A673 (cell line): ENCODE measurements at regions not wholly inside any gene's neighbourhood (a gene's known extent, or its start where the extent isn't known, plus 50 kb on each side); places are given as distances from the start of the nearest gene placed in this dataset.

ENCODE experiments used
- BruUV-seq: library from RNA; stranded (reverse); fragments of 400-500 nt; replicated peaks from 2 replicates; lab custom pipeline; 2021; lab: Mats Ljungman, UMichigan
- CTCF ChIA-PET: fragments of 300-600 bp; sonication (Branson Sonifier 250); formaldehyde crosslinking; loops from one replicate; lab custom pipeline; 2022; ENCODE audit warnings: antibody characterized with exemption; lab: Charles Lee
- POLR2A ChIA-PET: fragments of 300-600 bp; sonication (Branson Sonifier 250); formaldehyde crosslinking; loops from one replicate; lab custom pipeline; 2022; ENCODE audit warnings: antibody characterized with exemption; ENCODE audit not compliant: low non-redundant PET; lab: Charles Lee
- DNase-seq: peaks from one replicate; pipeline ENCODE4 v3.0.0-alpha.2; 2015; ENCODE audit warnings: low spot score
- H3K27ac ChIP-seq: fragments of 200-600 bp; sonication (generic); 2 replicates; pipeline ENCODE4 v1.5.1; 2016; ENCODE audit warnings: mixed run types, low read depth, mild to moderate bottlenecking, mixed read lengths, antibody characterized with exemption, low read length; ENCODE audit not compliant: poor library complexity, severe bottlenecking
- H3K27me3 ChIP-seq: fragments of 200-600 bp; sonication (generic); replicated peaks from 2 replicates; pipeline ENCODE4 v1.6.1; 2017; ENCODE audit warnings: mixed run types, low read depth, mild to moderate bottlenecking, mixed read lengths, antibody characterized with exemption, low read length; ENCODE audit not compliant: insufficient read depth, poor library complexity
- H3K36me3 ChIP-seq: fragments of 200-600 bp; sonication (generic); 2 replicates; pipeline ENCODE4 v1.6.1; 2016; ENCODE audit warnings: mixed run types, mild to moderate bottlenecking, mixed read lengths, antibody characterized with exemption, low read length; ENCODE audit not compliant: insufficient read depth, poor library complexity, severe bottlenecking
- H3K4me1 ChIP-seq: fragments of 200-600 bp; sonication (generic); 2 replicates; pipeline ENCODE4 v1.6.1; 2017; ENCODE audit warnings: mixed run types, mild to moderate bottlenecking, mixed read lengths, antibody characterized with exemption, low read length; ENCODE audit not compliant: insufficient read depth, poor library complexity, severe bottlenecking
- H3K4me3 ChIP-seq: fragments of 200-600 bp; sonication (generic); 2 replicates; pipeline ENCODE4 v1.5.1; 2016; ENCODE audit warnings: low read depth, mixed run types, mild to moderate bottlenecking, mixed read lengths, low read length; ENCODE audit not compliant: poor library complexity, severe bottlenecking
- H3K9me3 ChIP-seq: fragments of 200-600 bp; sonication (generic); 2 replicates; pipeline ENCODE4 v1.6.1; 2016; ENCODE audit warnings: mixed run types, low read depth, mild to moderate bottlenecking, mixed read lengths, antibody characterized with exemption, low read length; ENCODE audit not compliant: poor library complexity, severe bottlenecking
- EZH2 ChIP-seq: fragments of 200-600 bp; sonication (generic); IDR thresholded peaks from 2 replicates; pipeline ENCODE4 v1.6.1; 2017; ENCODE audit warnings: borderline replicate concordance, low read depth, mild to moderate bottlenecking, mixed read lengths, antibody characterized with exemption, low read length; ENCODE audit not compliant: poor library complexity, severe bottlenecking
- intact Hi-C: fragments of 100-400 bp; cut with micrococcal nuclease; formaldehyde crosslinking; loops from one replicate; pipeline ENCODE4 v1.10.0; 2022; ENCODE audit not compliant: unreplicated experiment
- TF ChIP-seq, protein P1 (sequence below): fragments of 300-800, 200-600 bp; sonication (generic); conservative IDR thresholded peaks from 2 replicates; pipeline ENCODE4 v1.5.1; 2017; ENCODE audit warnings: low read depth, mild to moderate bottlenecking, antibody characterized with exemption, low read length, moderate library complexity, mixed read lengths

DNA sequence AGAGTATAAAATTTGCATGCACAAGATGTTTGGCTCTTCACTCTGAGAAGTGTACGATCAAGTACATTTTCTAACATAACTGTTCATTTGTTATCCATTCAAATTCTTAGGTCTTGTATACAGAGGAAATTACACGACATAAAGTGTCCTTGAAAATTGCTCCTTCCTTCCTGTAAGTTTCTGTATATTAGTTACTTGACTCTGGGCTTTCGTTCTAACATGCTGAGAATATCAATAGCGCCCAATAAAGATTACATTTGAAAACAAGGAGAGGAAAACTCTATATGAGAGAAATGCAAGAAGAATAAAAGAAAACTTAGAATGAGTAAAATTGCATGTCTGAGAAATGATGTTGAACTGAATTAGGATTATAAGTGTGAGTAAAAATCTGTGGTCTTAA, 722.5 kb upstream of the CADM2 start:
- no peaks in the 10 kb centered on the region for H3K27me3 ChIP-seq
- no peak overlapping the region for H3K27ac ChIP-seq
- TF ChIP-seq EZH2: no peak
- TF ChIP-seq, protein P1, sequence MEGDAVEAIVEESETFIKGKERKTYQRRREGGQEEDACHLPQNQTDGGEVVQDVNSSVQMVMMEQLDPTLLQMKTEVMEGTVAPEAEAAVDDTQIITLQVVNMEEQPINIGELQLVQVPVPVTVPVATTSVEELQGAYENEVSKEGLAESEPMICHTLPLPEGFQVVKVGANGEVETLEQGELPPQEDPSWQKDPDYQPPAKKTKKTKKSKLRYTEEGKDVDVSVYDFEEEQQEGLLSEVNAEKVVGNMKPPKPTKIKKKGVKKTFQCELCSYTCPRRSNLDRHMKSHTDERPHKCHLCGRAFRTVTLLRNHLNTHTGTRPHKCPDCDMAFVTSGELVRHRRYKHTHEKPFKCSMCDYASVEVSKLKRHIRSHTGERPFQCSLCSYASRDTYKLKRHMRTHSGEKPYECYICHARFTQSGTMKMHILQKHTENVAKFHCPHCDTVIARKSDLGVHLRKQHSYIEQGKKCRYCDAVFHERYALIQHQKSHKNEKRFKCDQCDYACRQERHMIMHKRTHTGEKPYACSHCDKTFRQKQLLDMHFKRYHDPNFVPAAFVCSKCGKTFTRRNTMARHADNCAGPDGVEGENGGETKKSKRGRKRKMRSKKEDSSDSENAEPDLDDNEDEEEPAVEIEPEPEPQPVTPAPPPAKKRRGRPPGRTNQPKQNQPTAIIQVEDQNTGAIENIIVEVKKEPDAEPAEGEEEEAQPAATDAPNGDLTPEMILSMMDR: no peak
- POLR2A ChIA-PET: no interaction called here
- H3K9me3 ChIP-seq: no peaks in the 10 kb centered on the region
- no peak for DNase-seq
- intact Hi-C loops: no loop called here
- no TSS peak for BruUV-seq
- no peak overlapping the region for H3K4me3 ChIP-seq
- H3K4me1 ChIP-seq: no peaks in the 10 kb centered on the region
- no peaks in the 10 kb centered on the region for H3K36me3 ChIP-seq
- CTCF ChIA-PET: no interaction called here

DNA sequence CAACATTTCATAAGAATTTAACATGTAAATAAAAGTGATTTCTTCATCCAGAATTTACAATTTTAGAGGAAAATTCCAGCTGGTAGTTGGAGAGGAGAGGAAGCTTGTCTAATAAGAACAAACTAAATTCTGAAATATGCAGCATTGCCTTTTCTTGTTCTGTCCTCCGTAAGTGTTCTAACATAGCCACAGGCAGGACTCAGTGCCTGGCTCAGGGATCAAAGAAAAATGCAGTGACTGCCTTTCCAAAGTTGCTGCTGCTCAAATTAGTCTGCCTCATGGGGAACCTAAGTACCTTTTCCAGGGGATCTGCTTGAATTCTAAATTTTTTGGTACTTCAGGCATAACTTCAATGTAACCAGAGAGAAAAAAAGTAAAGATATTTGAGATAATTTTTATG, 713.0 kb upstream of the CADM2 start:
- no peak for DNase-seq
- POLR2A ChIA-PET: no interaction called here
- H3K4me3 ChIP-seq: no peak overlapping the region
- H3K27ac ChIP-seq: no peak overlapping the region
- intact Hi-C loops: no loop called here
- TF ChIP-seq EZH2: no peak
- TF ChIP-seq, protein P1: no peak
- H3K36me3 ChIP-seq: no peaks in the 10 kb centered on the region
- BruUV-seq: no TSS peak
- H3K27me3 ChIP-seq: no peaks in the 10 kb centered on the region
- H3K9me3 ChIP-seq: no peaks in the 10 kb centered on the region
- no peaks in the 10 kb centered on the region for H3K4me1 ChIP-seq
- CTCF ChIA-PET: no interaction called here

DNA sequence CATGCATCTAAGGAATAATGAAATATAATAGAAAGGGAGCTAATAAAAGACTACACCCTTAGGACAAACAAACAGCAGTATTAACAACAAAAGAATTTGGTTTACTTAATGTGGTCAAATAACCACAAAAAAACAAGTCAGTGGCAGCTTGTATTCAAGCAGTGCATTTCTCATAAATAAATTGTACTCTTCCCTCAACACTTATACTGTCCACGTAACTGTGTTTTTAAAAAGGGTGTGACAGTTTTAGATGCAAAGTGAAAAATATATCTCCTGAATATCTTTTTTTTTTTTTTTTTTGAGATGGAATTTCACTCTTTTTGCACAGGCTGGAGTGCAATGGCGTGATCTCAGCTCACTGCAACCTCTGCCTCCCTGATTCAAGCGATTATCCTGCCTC, 698.2 kb upstream of the CADM2 start:
- Histone ChIP-seq H3K4me1 (no peaks in the 10 kb centered on the region), H3K36me3 (no peaks in the 10 kb centered on the region), H3K27me3 (no peaks in the 10 kb centered on the region), H3K27ac (no peak overlapping the region), H3K4me3 (no peak overlapping the region), H3K9me3 (no peaks in the 10 kb centered on the region)
- CTCF ChIA-PET: no interaction called here
- TF ChIP-seq, protein P1: no peak
- TF ChIP-seq EZH2: no peak
- no peak for DNase-seq
- no TSS peak for BruUV-seq
- POLR2A ChIA-PET: no interaction called here
- intact Hi-C loops: no loop called here
